H9 (cell line): ENCODE measurements at regions not wholly inside any gene's neighbourhood (a gene's known extent, or its start where the extent isn't known, plus 50 kb on each side); places are given as distances from the start of the nearest gene placed in this dataset.
"Not testable (repeated sequence)": the region's sequence is repeated elsewhere in the genome, so short reads cannot be mapped to it uniquely, and the experiment has no call there.

ENCODE experiments used
- DNase-seq: peaks from one replicate; pipeline ENCODE4 v3.0.0-alpha.2; 2017
- H2AFZ ChIP-seq: one replicate; pipeline ENCODE4 v1.6.1; 2013; ENCODE audit warnings: mild to moderate bottlenecking, low read length, control low read depth, moderate library complexity
- H2AK5ac ChIP-seq: 2 replicates; pipeline ENCODE4 v1.6.1; 2013; ENCODE audit warnings: low read length, control low read depth, mixed read lengths; ENCODE audit not compliant: insufficient read length
- H2BK120ac ChIP-seq: one replicate; pipeline ENCODE4 v1.6.1; 2013; ENCODE audit warnings: low read depth, mild to moderate bottlenecking, low read length, control low read depth, inconsistent platforms; ENCODE audit not compliant: poor library complexity, severe bottlenecking
- H2BK12ac ChIP-seq: 2 replicates; pipeline ENCODE4 v1.6.1; 2013; ENCODE audit warnings: low read length, control low read depth, mixed read lengths, low read depth; ENCODE audit not compliant: insufficient read length
- H2BK15ac ChIP-seq: 2 replicates; pipeline ENCODE4 v1.6.1; 2013; ENCODE audit warnings: low read depth, low read length, control low read depth
- H2BK20ac ChIP-seq: one replicate; pipeline ENCODE4 v1.6.1; 2013; ENCODE audit warnings: low read depth, mild to moderate bottlenecking, low read length, control low read depth, inconsistent platforms; ENCODE audit not compliant: poor library complexity, severe bottlenecking
- H2BK5ac ChIP-seq: 2 replicates; pipeline ENCODE4 v1.6.1; 2013; ENCODE audit warnings: low read length, control low read depth, mixed read lengths; ENCODE audit not compliant: insufficient read length
- H3K14ac ChIP-seq: 2 replicates; pipeline ENCODE4 v1.6.1; 2013; ENCODE audit warnings: low read length, control low read depth; ENCODE audit not compliant: insufficient read depth
- H3K18ac ChIP-seq: 2 replicates; pipeline ENCODE4 v1.6.1; 2013; ENCODE audit warnings: low read depth, mild to moderate bottlenecking, mixed read lengths, low read length, control low read depth; ENCODE audit not compliant: insufficient read length
- H3K23ac ChIP-seq: 2 replicates; pipeline ENCODE4 v1.6.1; 2013; ENCODE audit warnings: low read length, control low read depth, mixed read lengths, low read depth; ENCODE audit not compliant: insufficient read length
- H3K23me2 ChIP-seq: 2 replicates; pipeline ENCODE4 v1.6.1; 2013; ENCODE audit warnings: low read depth, mild to moderate bottlenecking, mixed read lengths, low read length, control low read depth; ENCODE audit not compliant: insufficient read length, poor library complexity, severe bottlenecking
- H3K27ac ChIP-seq: 2 replicates; pipeline ENCODE4 v1.5.1; 2013; ENCODE audit warnings: low read length, control low read depth, mixed read lengths, low read depth; ENCODE audit not compliant: insufficient read length
- H3K27me3 ChIP-seq: 2 replicates; pipeline ENCODE4 v1.6.1; 2013; ENCODE audit warnings: low read length, control low read depth, inconsistent platforms; ENCODE audit not compliant: insufficient read depth
- H3K4ac ChIP-seq: 2 replicates; pipeline ENCODE4 v1.6.1; 2013; ENCODE audit warnings: low read depth, mild to moderate bottlenecking, control low read depth, inconsistent platforms, low read length, moderate library complexity
- H3K4me1 ChIP-seq: 2 replicates; pipeline ENCODE4 v1.6.1; 2013; ENCODE audit warnings: low read length, control low read depth, inconsistent platforms; ENCODE audit not compliant: insufficient read depth
- H3K4me2 ChIP-seq: 2 replicates; pipeline ENCODE4 v1.6.1; 2013; ENCODE audit warnings: low read length, control low read depth, mixed read lengths; ENCODE audit not compliant: insufficient read length, insufficient read depth
- H3K56ac ChIP-seq: 2 replicates; pipeline ENCODE4 v1.6.1; 2013; ENCODE audit warnings: low read depth, mild to moderate bottlenecking, mixed read lengths, low read length, control low read depth; ENCODE audit not compliant: insufficient read length
- H3K79me1 ChIP-seq: 2 replicates; pipeline ENCODE4 v1.6.1; 2013; ENCODE audit warnings: low read depth, mild to moderate bottlenecking, moderate library complexity, low read length, control low read depth, inconsistent platforms; ENCODE audit not compliant: insufficient read depth, poor library complexity, severe bottlenecking
- H3K79me2 ChIP-seq: 2 replicates; pipeline ENCODE4 v1.6.1; 2013; ENCODE audit warnings: low read length, control low read depth, inconsistent platforms; ENCODE audit not compliant: insufficient read depth
- H3K9ac ChIP-seq: 2 replicates; pipeline ENCODE4 v1.6.1; 2013; ENCODE audit warnings: low read length, control low read depth, mixed read lengths; ENCODE audit not compliant: insufficient read length; ENCODE audit errors: extremely low read depth
- H3K9me3 ChIP-seq: one replicate; pipeline ENCODE4 v1.6.1; 2013; ENCODE audit warnings: low read depth, low read length, inconsistent platforms; ENCODE audit not compliant: control insufficient read depth
- H3T11ph ChIP-seq: one replicate; pipeline ENCODE4 v1.6.1; 2013; ENCODE audit warnings: mild to moderate bottlenecking, low read length, control low read depth, inconsistent platforms
- H4K20me1 ChIP-seq: one replicate; pipeline ENCODE4 v1.6.1; 2013; ENCODE audit not compliant: control insufficient read depth, insufficient read length, insufficient read depth
- H4K5ac ChIP-seq: 2 replicates; pipeline ENCODE4 v1.6.1; 2013; ENCODE audit warnings: low read depth, mild to moderate bottlenecking, mixed read lengths, low read length, control low read depth; ENCODE audit not compliant: insufficient read length
- H4K8ac ChIP-seq: replicated peaks from 2 replicates; pipeline ENCODE4 v1.6.1; 2013; ENCODE audit warnings: low read length, control low read depth, mixed read lengths, low read depth; ENCODE audit not compliant: insufficient read length
- H4K91ac ChIP-seq: 2 replicates; pipeline ENCODE4 v1.6.1; 2013; ENCODE audit warnings: low read depth, mild to moderate bottlenecking, moderate library complexity, mixed read lengths, low read length, control low read depth; ENCODE audit not compliant: insufficient read length
- H3K27ac Mint-ChIP-seq, 3 experiments: 2 replicates in 2 of 3; 3 replicates in 1 of 3; pipeline ENCODE4 v1.8.0; 2020 to 2021; ENCODE audit warnings: mixed read lengths in 3 of 3, mild to moderate bottlenecking in 1 of 3, moderate library complexity in 1 of 3
- H3K27me3 Mint-ChIP-seq: 2 replicates; pipeline ENCODE4 v1.8.0; 2021; ENCODE audit warnings: low read depth, mild to moderate bottlenecking, moderate library complexity, mixed read lengths
- H3K36me3 Mint-ChIP-seq, 3 experiments: 2 replicates in 2 of 3; 3 replicates in 1 of 3; pipeline ENCODE4 v1.8.0; 2020 to 2021; ENCODE audit warnings: low read depth in 3 of 3, mixed read lengths in 3 of 3; ENCODE audit not compliant: insufficient read depth in 1 of 3
- H3K4me1 Mint-ChIP-seq, 2 experiments: 2 replicates each; pipeline ENCODE4 v1.8.0; 2020; ENCODE audit warnings: mixed read lengths in 2 of 2
- H3K4me3 Mint-ChIP-seq, 2 experiments: 2 replicates in 1 of 2; 3 replicates in 1 of 2; pipeline ENCODE4 v1.8.0; 2020 to 2021; ENCODE audit warnings: mild to moderate bottlenecking in 2 of 2, mixed read lengths in 2 of 2, moderate library complexity in 1 of 2
- H3K9me3 Mint-ChIP-seq, 2 experiments: 2 replicates in 1 of 2; 3 replicates in 1 of 2; pipeline ENCODE4 v1.8.0; 2020; ENCODE audit warnings: mild to moderate bottlenecking in 2 of 2, mixed read lengths in 2 of 2, moderate library complexity in 1 of 2
- WGBS: extraction: QIAGEN DNeasy Blood & Tissue Kit; methylation state at CpG from one replicate; pipeline ENCODE4 v1.1.7; 2013; ENCODE audit warnings: missing lambda C conversion rate, low lambda C conversion rate, mixed read lengths; ENCODE audit not compliant: insufficient read length; ENCODE audit errors: extremely low coverage; 5-methylcytosine and 5-hydroxymethylcytosine counted together

GRCh38 chr2:61593648-61594047 lies 55.5 kb upstream of the XPO1 start:
- not testable (repeated sequence) for H3T11ph ChIP-seq, H3K27ac Mint-ChIP-seq, H2BK20ac ChIP-seq, H4K91ac ChIP-seq, H2BK15ac ChIP-seq, H2AK5ac ChIP-seq, H3K14ac ChIP-seq, H2BK120ac ChIP-seq, H3K27me3 Mint-ChIP-seq, DNase-seq, H3K18ac ChIP-seq, H2BK12ac ChIP-seq, H2BK5ac ChIP-seq, H3K27me3 ChIP-seq, H3K23ac ChIP-seq, H3K27ac ChIP-seq, H3K9ac ChIP-seq, H3K4me2 ChIP-seq, H3K23me2 ChIP-seq, H4K8ac ChIP-seq, H3K4me3 Mint-ChIP-seq, H3K4me1 ChIP-seq, H2AFZ ChIP-seq, H3K36me3 Mint-ChIP-seq, H3K9me3 ChIP-seq, H3K4ac ChIP-seq, H3K56ac ChIP-seq, H3K79me1 ChIP-seq, H3K79me2 ChIP-seq, H4K5ac ChIP-seq, H4K20me1 ChIP-seq
- peaks cover 9 to 12% of the 10 kb centered on the region in 2 experiments for H3K9me3 Mint-ChIP-seq
- peaks cover 17 to 18% of the 10 kb centered on the region in 2 experiments for H3K4me1 Mint-ChIP-seq
- no CpG with 5 or more reads among the region's 3 CpGs for WGBS
